Lower lobe of right lung (tissue), 2 donors: ENCODE measurements at regions not wholly inside any gene's neighbourhood (a gene's known extent, or its start where the extent isn't known, plus 50 kb on each side); places are given as distances from the start of the nearest gene placed in this dataset.

Experiments used
- ATAC-seq, 2 donors: fragments of 200-7000 bp; cut with Tn5 transposase; one replicate each; pipeline ENCODE4 v1.9.1; 2020 to 2022; ENCODE audit warnings: mild to moderate bottlenecking in 2 of 2, moderate library complexity in 2 of 2
- DNase-seq: peaks from one replicate; pipeline ENCODE4 v3.0.0-alpha.2; 2020
- H3K27ac ChIP-seq: fragments of 200-600 bp; one replicate; pipeline ENCODE4 v1.8.0; 2022
- H3K27me3 ChIP-seq: fragments of 200-600 bp; one replicate; pipeline ENCODE4 v1.8.0; 2022; ENCODE audit warnings: low read depth
- H3K36me3 ChIP-seq: fragments of 200-600 bp; one replicate; pipeline ENCODE4 v1.8.0; 2022; ENCODE audit warnings: mild to moderate bottlenecking
- H3K4me1 ChIP-seq: fragments of 200-600 bp; one replicate; pipeline ENCODE4 v1.8.0; 2022
- H3K4me3 ChIP-seq: fragments of 200-600 bp; one replicate; pipeline ENCODE4 v1.8.0; 2022; ENCODE audit warnings: mild to moderate bottlenecking
- H3K9me3 ChIP-seq: fragments of 200-600 bp; one replicate; pipeline ENCODE4 v1.8.0; 2022
- intact Hi-C: fragments of 100-400 bp; cut with DNase I; formaldehyde crosslinking; loops from one replicate; pipeline ENCODE4 v1.11.0; 2022
- TF ChIP-seq, protein P1 (sequence below): fragments of 200-600 bp; IDR thresholded peaks from one replicate; pipeline ENCODE4 v1.8.0; 2022; ENCODE audit warnings: antibody characterized with exemption, mild to moderate bottlenecking
- donor health status: DM: no; HTN: yes; CAD: no; lungs with severe emphysema.

DNA sequence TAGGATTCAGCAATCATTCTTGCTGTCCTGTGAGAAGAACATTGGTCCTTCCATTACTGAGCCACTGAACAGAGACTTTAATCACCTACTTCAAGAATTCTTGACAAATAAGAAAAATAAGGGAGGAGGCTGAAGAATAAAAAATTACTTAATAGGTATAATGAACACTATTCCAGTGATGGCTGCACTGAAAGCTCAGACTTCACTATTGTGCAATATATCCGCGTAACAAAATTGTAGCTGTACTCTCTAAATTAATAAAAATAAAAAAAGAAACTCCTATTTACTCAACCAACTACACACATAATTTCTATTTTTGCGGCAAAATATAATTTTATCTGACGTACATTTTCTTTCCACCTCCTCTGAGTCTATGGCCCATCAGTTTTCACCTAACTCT is 2441.0 kb downstream of the PCDH7 start:
- H3K9me3 ChIP-seq, result no peaks in the 10 kb centered on the region
- intact Hi-C loops, result no loop called here
- H3K36me3 ChIP-seq, result no peaks in the 10 kb centered on the region

DNA sequence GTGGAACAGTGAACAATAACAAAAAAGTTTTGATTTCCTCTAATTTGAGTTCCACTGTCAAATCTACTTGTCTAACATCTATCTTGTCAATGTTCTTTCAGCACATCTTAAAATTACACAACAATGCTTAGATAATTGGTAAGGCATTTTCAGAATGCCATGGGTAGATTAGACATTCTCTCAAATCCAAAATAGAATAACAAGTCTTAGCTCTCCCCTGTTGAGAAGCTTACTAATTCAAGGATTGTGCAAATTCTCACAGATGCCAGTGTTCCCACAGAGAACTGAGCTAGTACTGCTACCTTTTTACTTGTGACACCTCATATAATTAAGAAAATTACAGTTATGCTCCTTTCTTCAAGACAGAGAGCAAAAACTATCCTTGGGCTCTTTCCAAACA is 2442.0 kb downstream of the PCDH7 start:
- no peak for ATAC-seq
- H3K36me3 ChIP-seq, result no peaks in the 10 kb centered on the region
- no peaks in the 10 kb centered on the region for H3K27me3 ChIP-seq
- no peak for DNase-seq
- TF ChIP-seq, protein P1, sequence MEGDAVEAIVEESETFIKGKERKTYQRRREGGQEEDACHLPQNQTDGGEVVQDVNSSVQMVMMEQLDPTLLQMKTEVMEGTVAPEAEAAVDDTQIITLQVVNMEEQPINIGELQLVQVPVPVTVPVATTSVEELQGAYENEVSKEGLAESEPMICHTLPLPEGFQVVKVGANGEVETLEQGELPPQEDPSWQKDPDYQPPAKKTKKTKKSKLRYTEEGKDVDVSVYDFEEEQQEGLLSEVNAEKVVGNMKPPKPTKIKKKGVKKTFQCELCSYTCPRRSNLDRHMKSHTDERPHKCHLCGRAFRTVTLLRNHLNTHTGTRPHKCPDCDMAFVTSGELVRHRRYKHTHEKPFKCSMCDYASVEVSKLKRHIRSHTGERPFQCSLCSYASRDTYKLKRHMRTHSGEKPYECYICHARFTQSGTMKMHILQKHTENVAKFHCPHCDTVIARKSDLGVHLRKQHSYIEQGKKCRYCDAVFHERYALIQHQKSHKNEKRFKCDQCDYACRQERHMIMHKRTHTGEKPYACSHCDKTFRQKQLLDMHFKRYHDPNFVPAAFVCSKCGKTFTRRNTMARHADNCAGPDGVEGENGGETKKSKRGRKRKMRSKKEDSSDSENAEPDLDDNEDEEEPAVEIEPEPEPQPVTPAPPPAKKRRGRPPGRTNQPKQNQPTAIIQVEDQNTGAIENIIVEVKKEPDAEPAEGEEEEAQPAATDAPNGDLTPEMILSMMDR, result no peak
- intact Hi-C loops, result no loop called here
- no peak overlapping the region for H3K27ac ChIP-seq
- H3K4me1 ChIP-seq, result no peaks in the 10 kb centered on the region
- H3K9me3 ChIP-seq, result no peaks in the 10 kb centered on the region
- no peak overlapping the region for H3K4me3 ChIP-seq

More for the DNA sequence above, 2441.0 kb downstream of the PCDH7 start:
- Histone ChIP-seq H3K4me3 (no peak overlapping the region), H3K27ac (no peak overlapping the region), H3K4me1 (no peaks in the 10 kb centered on the region), H3K27me3 (no peaks in the 10 kb centered on the region)
- DNase-seq (no peak), ATAC-seq (no peak)
- TF ChIP-seq, protein P1, result no peak

DNA sequence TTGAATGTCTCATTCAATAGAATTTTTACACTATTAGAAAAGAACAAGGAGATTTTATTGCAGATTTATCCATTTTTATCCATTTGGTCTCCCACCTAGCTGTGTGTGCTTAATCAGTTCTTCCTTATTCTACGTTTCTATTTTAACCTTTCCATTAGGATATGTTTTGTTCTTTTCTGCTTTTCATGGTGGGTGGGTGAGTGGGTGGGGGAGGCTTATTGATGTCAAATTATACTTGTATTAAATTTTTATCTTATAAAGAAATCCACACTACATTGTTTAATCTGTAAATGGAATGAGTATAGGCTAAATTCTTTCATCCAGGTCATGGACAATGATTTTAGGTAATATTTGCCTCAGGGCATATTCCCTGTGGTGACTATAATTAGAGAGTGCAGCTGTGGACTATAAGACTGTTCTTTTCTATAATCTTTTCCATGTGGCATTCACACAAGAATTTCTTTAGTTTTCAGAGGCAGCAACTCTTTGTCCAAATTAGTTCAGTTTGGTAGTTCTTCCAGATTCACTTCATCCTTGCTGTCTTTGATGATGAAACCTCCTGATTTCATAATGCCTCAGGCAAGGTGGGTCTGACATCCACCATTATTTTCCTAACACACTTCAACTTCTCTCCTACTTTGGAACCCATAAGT is 2451.8 kb downstream of the PCDH7 start:
- Histone ChIP-seq H3K36me3 (no peaks in the 10 kb centered on the region), H3K4me3 (no peak overlapping the region), H3K27me3 (no peaks in the 10 kb centered on the region), H3K9me3 (no peaks in the 10 kb centered on the region), H3K4me1 (no peaks in the 10 kb centered on the region), H3K27ac (no peak overlapping the region)
- intact Hi-C loops, result no loop called here
- DNase-seq, result no peak
- TF ChIP-seq, protein P1, result no peak
- ATAC-seq, result no peak

DNA sequence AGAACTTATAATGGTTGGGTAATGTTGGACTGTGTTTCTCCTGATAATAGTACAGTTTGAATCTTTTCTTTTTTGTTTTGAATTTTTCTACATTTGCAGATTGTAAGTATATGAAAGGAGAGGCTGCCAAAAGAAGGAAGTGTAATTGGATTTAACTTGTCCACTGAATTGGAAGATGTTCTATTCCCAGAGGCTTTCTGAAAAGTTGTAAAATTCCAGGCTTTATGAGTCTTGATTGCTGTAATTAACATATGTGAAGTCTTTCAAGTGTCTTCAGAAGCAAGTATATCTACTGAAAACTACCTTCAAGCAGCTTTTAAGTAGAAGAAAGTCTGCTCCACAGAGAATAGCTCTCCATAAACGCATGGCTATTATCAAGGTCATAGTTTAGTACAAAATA is 2456.4 kb downstream of the PCDH7 start:
- TF ChIP-seq, protein P1, result no peak
- no peaks in the 10 kb centered on the region for H3K4me1 ChIP-seq
- no peak overlapping the region for H3K4me3 ChIP-seq
- ATAC-seq (no peak), DNase-seq (no peak)
- intact Hi-C loops, result no loop called here
- H3K36me3 ChIP-seq, result no peaks in the 10 kb centered on the region
- H3K9me3 ChIP-seq, result no peaks in the 10 kb centered on the region
- no peak overlapping the region for H3K27ac ChIP-seq
- no peaks in the 10 kb centered on the region for H3K27me3 ChIP-seq

DNA sequence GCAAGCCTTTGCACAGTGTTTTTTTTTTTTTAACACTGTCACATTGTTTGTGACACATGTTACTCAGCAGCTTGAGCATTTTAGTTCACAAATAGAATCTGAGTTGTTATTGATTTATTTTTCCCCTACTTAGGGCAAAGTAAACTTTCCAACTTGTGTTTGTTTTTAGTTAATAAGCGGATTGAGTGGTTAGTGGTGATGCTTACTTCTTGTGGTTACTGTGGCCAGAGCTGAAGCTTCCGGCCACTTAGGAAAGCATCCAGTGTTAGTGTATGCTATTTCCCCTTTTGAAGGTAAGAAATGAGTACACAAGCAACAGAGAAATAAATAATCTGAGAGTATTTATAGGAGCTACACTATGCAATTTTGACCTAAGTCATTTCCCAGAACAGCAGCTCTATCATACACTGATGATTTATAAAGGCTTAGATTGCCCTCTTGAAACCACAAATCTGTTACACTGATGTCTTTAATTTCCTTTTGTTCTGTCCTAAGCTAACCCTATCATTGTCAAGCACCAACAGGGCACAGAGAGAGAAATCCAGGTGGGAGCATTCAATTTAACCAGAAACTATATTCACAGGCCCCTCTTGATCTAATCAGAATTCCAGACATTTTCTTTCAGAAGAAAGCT is 2464.6 kb downstream of the PCDH7 start:
- no peak overlapping the region for H3K4me3 ChIP-seq
- H3K9me3 ChIP-seq, result no peaks in the 10 kb centered on the region
- DNase-seq (no peak), ATAC-seq (no peak)
- no peaks in the 10 kb centered on the region for H3K36me3 ChIP-seq
- H3K27ac ChIP-seq, result no peak overlapping the region
- H3K4me1 ChIP-seq, result no peaks in the 10 kb centered on the region
- no peaks in the 10 kb centered on the region for H3K27me3 ChIP-seq
- intact Hi-C loops, result no loop called here
- TF ChIP-seq, protein P1, result no peak
